OCI-LY7 (cell line): ENCODE measurements at regions not wholly inside any gene's neighbourhood (a gene's known extent, or its start where the extent isn't known, plus 50 kb on each side); places are given as distances from the start of the nearest gene placed in this dataset.

Experiments used
- BruUV-seq: library from RNA; stranded (reverse); fragments of 400-500 nt; replicated peaks from 2 replicates; lab custom pipeline; 2021; lab: Mats Ljungman, UMichigan
- CTCF ChIA-PET: fragments of 300-600 bp; sonication (Branson Sonifier 250); formaldehyde crosslinking; loops from one replicate; lab custom pipeline; 2022; ENCODE audit warnings: antibody characterized with exemption; ENCODE audit not compliant: unreplicated experiment; lab: Charles Lee
- POLR2A ChIA-PET: fragments of 300-600 bp; sonication (Branson Sonifier 250); formaldehyde crosslinking; loops from one replicate; lab custom pipeline; 2022; ENCODE audit warnings: antibody characterized with exemption; lab: Charles Lee
- DNase-seq: peaks from one replicate; pipeline ENCODE4 v3.0.0-alpha.2; 2015; ENCODE audit warnings: low spot score
- H2AFZ ChIP-seq: fragments of 200-600 bp; sonication (generic), shearing (Covaris generic); 2 replicates; pipeline ENCODE4 v1.6.1; 2014; ENCODE audit warnings: mild to moderate bottlenecking, antibody characterized with exemption, low read length, moderate library complexity
- H3K27ac ChIP-seq: fragments of 200-600 bp; sonication (generic); 2 replicates; pipeline ENCODE4 v1.5.1; 2014; ENCODE audit warnings: mixed run types, low read depth, mild to moderate bottlenecking, moderate library complexity, low read length, inconsistent platforms; ENCODE audit not compliant: poor library complexity, severe bottlenecking
- H3K36me3 ChIP-seq: fragments of 200-600 bp; sonication (generic); 2 replicates; pipeline ENCODE4 v1.6.1; 2014; ENCODE audit warnings: mild to moderate bottlenecking, antibody characterized with exemption, low read length, moderate library complexity, mixed read lengths; ENCODE audit not compliant: insufficient read depth
- H3K4me1 ChIP-seq: fragments of 200-600 bp; sonication (generic); 2 replicates; pipeline ENCODE4 v1.5.1; 2014; ENCODE audit warnings: mild to moderate bottlenecking, low read length; ENCODE audit not compliant: insufficient read depth, poor library complexity, severe bottlenecking
- H3K4me2 ChIP-seq: fragments of 200-600 bp; sonication (generic); 2 replicates; pipeline ENCODE4 v1.6.1; 2014; ENCODE audit warnings: mild to moderate bottlenecking, low read length
- H3K4me3 ChIP-seq: fragments of 200-600 bp; sonication (generic); 2 replicates; pipeline ENCODE4 v1.5.1; 2014; ENCODE audit warnings: mild to moderate bottlenecking, low read depth, low read length; ENCODE audit not compliant: poor library complexity, severe bottlenecking
- H3K79me2 ChIP-seq: fragments of 200-600 bp; sonication (generic); 2 replicates; pipeline ENCODE4 v1.6.1; 2016; ENCODE audit warnings: low read depth, mild to moderate bottlenecking, low read length, moderate library complexity, mixed read lengths; ENCODE audit not compliant: insufficient read depth
- H3K9me2 ChIP-seq: fragments of 200-600 bp; sonication (generic); 2 replicates; pipeline ENCODE4 v1.6.1; 2016; ENCODE audit warnings: mild to moderate bottlenecking, low read length, mixed read lengths; ENCODE audit not compliant: insufficient read depth
- H3K9me3 ChIP-seq: fragments of 200-600 bp; sonication (generic); 2 replicates; pipeline ENCODE4 v1.6.1; 2014; ENCODE audit warnings: mild to moderate bottlenecking, mixed run types, low read length, mixed read lengths
- H4K20me1 ChIP-seq: fragments of 200-600 bp; sonication (generic); 2 replicates; pipeline ENCODE4 v1.6.1; 2014; ENCODE audit warnings: mild to moderate bottlenecking, antibody characterized with exemption, low read length, moderate library complexity, mixed read lengths; ENCODE audit not compliant: insufficient read depth
- EZH2phosphoT487 ChIP-seq: fragments of 200-600 bp; sonication (generic); IDR thresholded peaks from 2 replicates; pipeline ENCODE4 v1.6.1; 2018; ENCODE audit warnings: low read depth, borderline replicate concordance, mild to moderate bottlenecking, mixed run types, antibody characterized with exemption, low read length, moderate library complexity, mixed read lengths
- intact Hi-C: fragments of 100-400 bp; cut with micrococcal nuclease; formaldehyde crosslinking; loops from one replicate; pipeline ENCODE4 v1.10.0; 2022; ENCODE audit not compliant: unreplicated experiment
- TF ChIP-seq, protein P1 (sequence below): fragments of 200-600 bp; sonication (generic); conservative IDR thresholded peaks from 2 replicates; pipeline ENCODE4 v1.5.1; 2014; ENCODE audit warnings: mild to moderate bottlenecking, antibody characterized with exemption, low read length, moderate library complexity, mixed read lengths

DNA sequence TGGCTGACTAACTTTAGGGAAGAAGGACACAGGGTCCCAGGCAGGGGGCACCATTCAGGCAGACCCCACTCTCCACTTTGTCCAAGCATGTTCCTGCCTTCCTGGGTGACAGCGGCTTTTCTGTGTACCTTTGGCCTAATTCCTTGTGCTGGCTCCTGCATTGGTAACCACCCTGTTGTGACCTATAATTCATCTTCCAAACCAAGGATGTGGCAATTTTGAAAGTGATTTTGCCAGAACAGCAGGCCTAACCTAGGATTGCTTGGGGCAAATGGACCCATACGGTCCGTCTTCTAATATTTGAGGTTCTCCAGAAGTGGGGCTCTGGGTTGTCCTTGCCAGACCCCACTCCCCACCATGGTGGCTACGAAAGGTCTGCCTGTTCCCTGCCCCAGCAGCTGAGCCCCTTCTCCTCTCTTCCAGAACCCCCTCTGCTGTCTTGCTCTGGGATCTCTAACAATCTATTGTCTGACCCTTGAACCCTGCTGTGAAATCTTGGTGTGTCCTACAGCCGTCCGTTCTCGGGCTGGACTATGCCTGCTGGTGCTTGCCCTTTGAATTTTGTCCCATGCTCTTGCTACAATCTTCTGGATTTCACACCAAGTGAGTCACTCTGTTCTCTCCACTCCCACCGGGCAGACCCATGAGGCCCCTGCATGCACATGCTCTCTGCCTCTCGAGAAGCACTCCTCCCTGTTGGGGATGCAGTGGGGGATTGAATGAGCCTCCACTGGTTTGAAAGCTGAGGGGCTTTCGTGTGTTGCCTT is 316.0 kb downstream of the CXCL12 start:
- Histone ChIP-seq H3K36me3 (no peaks in the 10 kb centered on the region), H3K4me2 (no peak overlapping the region), H3K4me3 (no peak overlapping the region), H2AFZ (no peak overlapping the region), H3K79me2 (no peaks in the 10 kb centered on the region), H3K27ac (no peak overlapping the region), H3K9me2 (no peaks in the 10 kb centered on the region), H3K4me1 (no peaks in the 10 kb centered on the region), H3K9me3 (no peaks in the 10 kb centered on the region), H4K20me1 (no peaks in the 10 kb centered on the region)
- no peak for TF ChIP-seq EZH2phosphoT487
- TF ChIP-seq, protein P1, sequence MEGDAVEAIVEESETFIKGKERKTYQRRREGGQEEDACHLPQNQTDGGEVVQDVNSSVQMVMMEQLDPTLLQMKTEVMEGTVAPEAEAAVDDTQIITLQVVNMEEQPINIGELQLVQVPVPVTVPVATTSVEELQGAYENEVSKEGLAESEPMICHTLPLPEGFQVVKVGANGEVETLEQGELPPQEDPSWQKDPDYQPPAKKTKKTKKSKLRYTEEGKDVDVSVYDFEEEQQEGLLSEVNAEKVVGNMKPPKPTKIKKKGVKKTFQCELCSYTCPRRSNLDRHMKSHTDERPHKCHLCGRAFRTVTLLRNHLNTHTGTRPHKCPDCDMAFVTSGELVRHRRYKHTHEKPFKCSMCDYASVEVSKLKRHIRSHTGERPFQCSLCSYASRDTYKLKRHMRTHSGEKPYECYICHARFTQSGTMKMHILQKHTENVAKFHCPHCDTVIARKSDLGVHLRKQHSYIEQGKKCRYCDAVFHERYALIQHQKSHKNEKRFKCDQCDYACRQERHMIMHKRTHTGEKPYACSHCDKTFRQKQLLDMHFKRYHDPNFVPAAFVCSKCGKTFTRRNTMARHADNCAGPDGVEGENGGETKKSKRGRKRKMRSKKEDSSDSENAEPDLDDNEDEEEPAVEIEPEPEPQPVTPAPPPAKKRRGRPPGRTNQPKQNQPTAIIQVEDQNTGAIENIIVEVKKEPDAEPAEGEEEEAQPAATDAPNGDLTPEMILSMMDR = no peak
- intact Hi-C loops = no loop called here
- POLR2A ChIA-PET = no interaction called here
- BruUV-seq = no TSS peak
- DNase-seq = no peak
- CTCF ChIA-PET = no interaction called here

DNA sequence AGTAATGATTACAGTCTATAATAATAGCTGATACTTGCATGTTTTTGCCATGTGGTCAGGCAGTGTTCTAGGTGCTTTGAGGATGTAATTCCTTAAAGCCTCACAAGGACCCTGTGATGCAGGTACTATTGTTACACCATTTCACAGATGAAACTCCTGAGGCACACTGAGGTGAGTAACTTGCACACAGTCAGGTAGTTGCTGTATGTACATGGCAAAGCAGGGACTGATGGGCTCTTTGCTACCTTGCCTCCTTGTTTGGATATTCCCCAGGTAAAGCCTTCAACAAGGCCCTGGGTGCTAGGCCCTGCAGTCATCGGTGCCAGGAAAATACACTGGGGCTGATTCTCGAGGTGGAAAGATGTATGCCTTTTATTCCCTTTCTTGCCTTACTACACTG is 317.5 kb downstream of the CXCL12 start:
- Histone ChIP-seq H3K4me1 (no peaks in the 10 kb centered on the region), H3K27ac (no peak overlapping the region), H3K9me3 (no peaks in the 10 kb centered on the region), H3K79me2 (no peaks in the 10 kb centered on the region), H3K36me3 (no peaks in the 10 kb centered on the region), H3K4me3 (no peak overlapping the region), H4K20me1 (no peaks in the 10 kb centered on the region), H3K9me2 (no peaks in the 10 kb centered on the region), H2AFZ (no peak overlapping the region), H3K4me2 (no peak overlapping the region)
- no peak for TF ChIP-seq EZH2phosphoT487
- TF ChIP-seq, protein P1 = no peak
- CTCF ChIA-PET = no interaction called here
- intact Hi-C loops = no loop called here
- DNase-seq = no peak
- BruUV-seq = no TSS peak
- POLR2A ChIA-PET = interaction anchor here (1.3 kb wide), 1 partner anchor 68 kb away, joined by 3 read pairs; no protein-coding TSS in a partner anchor

DNA sequence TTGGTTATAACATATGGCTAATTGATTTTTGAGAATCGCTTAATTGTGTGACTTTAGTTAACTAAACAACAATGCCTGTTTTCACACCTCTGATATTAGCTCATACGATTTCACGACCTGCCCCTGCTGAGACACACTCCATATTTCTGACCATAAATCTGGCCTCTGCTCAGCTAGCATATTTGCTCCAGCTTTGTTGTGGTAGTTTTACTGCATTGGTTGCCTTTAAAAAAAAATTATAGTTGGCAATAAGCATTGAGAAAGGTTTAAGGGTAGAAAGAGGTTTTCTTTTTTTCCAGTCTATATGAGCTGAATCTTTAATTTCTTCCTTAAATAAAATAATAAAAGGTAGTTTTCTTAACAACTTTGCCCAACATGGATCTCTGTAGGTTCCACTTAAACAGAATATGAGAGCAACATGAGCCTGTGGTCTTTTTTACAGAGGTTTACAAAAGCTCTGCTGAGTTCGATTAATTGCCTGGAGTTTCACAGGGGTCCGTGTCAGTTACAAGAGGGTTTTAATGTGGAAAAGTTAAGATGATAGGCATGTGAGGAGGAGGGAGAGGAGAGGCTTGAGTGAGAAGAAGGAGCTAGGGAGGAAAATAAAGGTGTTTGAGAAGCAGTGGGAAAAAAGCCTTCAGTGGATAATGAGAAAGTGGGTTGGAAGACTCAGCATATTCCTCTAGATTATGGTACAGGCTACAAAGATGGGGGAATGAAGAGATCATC is 318.2 kb downstream of the CXCL12 start:
- TF ChIP-seq, protein P1 = no peak
- TF ChIP-seq EZH2phosphoT487 = no peak
- CTCF ChIA-PET = no interaction called here
- BruUV-seq = no TSS peak

More for the DNA sequence above, 318.2 kb downstream of the CXCL12 start:
- Histone ChIP-seq H2AFZ (no peak overlapping the region), H3K9me3 (no peaks in the 10 kb centered on the region), H3K4me2 (no peak overlapping the region), H3K9me2 (no peaks in the 10 kb centered on the region), H3K4me1 (no peaks in the 10 kb centered on the region), H3K36me3 (no peaks in the 10 kb centered on the region), H3K4me3 (no peak overlapping the region), H4K20me1 (no peaks in the 10 kb centered on the region), H3K79me2 (no peaks in the 10 kb centered on the region), H3K27ac (no peak overlapping the region)
- no peak for DNase-seq
- POLR2A ChIA-PET = interaction anchor here (0.6 to 1.3 kb wide), 2 partner anchors 69 to 1475 kb away, joined by 3 to 4 read pairs; no protein-coding TSS in a partner anchor
- intact Hi-C loops = no loop called here
